ENCODE measurements at regions not wholly inside any gene's neighbourhood (a gene's known extent, or its start where the extent isn't known, plus 50 kb on each side); places are given as distances from the start of the nearest gene placed in this dataset.

DNA sequence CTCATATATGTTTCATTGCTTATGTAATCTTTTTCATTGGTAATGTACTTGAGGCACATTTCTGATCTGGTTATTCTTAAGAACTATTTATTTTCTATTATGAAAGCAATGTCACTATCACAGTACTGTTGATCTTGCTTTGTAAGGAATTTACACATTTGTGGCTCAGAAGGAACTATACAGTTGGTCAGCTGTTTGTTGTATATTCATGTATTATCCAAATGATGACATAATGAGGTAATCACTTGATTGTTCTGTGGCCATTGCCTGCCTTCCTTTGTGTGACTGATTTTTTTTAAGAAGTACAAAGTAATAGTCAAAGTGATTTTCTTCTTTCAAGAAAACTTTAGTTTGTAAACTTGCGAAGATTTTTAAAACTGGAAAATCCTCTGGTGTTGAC lies 399.9 kb downstream of the TMEM161B start:
- no peak for DNase-seq

DNA sequence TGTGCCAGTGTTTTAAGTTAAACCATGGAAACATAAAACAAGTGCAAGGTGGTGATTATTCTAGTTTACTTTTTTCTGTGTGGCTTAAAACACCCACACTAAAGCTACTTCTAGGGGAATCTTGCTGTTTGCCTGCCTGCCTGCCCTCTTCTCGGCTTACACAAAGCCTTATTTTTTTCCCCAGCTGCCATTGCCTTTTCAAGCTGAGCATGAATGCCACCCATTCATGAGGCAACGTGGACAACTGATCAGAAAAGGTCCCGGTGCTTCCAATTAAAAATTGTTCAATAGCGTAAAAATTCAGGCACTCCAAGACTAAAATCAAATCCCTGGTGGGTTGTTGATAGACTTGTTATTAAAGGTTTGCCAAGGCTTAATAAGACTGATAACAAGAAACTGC lies 401.4 kb downstream of the TMEM161B start:
- DNase-seq = no peak

DNA sequence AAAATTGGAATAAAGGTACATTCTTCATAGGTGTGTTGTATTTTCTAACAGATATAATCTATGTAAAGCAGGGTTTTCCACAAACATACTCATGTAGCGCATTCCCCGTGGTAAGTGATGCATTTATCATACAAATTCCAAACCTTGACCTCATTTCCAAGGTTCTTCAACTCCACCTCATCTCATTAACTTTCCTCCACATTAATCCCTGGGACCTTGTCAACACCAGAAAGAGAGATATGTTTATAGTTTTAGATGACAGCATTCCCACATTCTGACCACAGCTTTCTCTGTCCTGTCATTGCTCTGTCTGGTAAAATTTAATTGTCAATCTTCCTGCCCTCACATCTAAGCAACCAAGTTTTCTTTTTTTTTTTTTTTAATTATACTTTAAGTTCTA lies 415.1 kb downstream of the TMEM161B start:
- DNase-seq = no peak

GRCh38 chr5:87851603-87852002 lies 417.0 kb downstream of the TMEM161B start:
- no peak for DNase-seq

- DNase-seq = no peak
Measured at GRCh38 chr5:87850843-87851242, 417.8 kb downstream of the TMEM161B start.

DNA sequence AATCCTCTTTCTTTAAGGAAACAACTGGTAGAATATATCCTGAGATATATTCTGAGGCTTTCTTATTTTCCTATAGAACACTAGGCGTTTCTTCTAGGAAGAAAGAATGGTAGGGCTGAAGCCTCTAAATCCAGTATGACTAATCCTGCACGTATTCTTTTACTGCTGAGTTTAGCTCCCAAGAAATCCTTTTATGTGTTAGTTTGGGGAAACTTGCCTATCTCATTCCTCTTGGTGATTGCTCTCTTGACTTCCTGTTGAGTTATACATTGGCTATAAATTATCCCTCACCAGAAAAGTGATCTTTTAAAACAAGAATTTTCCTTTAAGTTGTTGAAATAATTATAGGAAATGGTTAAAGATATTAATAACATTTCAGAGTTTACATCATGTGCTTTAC lies 422.9 kb downstream of the TMEM161B start:
- DNase-seq = no peak

DNA sequence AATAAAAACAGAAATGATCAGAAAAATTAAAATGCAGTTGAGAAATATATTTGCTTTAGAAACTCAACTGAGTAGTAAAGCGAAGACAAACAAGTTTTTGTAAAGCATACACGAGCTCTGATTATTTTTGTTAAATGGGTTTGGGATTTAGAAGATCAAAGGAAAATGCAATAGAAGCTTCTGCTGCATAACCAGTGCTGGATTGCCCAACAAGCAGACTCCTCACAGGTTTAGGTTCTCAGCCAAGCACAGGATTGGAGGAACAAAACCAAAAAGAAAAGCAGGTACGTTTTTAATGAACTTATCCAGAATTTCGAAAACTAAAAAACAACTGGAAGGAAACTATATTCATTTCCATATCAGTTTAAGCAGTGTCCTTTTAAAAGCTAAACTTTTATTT lies 423.8 kb downstream of the TMEM161B start:
- DNase-seq = no peak

DNA sequence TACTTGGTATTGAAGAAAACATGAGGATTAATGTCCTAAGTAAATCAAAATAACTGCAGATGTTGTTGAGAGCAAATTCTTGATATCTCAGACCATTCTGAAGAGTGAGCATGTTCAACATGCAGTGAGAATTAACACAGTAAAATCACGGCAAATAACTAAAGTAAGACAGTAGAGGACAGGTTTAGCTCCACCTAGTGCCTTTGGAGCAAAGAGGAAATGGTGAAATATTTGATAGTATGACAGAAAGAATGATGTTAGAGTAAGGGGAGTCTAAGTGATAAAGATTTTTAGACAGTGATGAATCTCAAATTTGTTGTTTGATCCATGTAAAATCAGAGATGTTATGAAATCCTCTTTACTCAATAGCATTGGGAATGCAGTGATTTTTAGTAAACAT lies 424.2 kb downstream of the TMEM161B start:
- no peak for DNase-seq

- no peak for DNase-seq
Measured at GRCh38 chr5:87836696-87837095, 424.0 kb upstream of the CCNH start.

GRCh38 chr5:87831499-87831898 lies 418.8 kb upstream of the CCNH start:
- DNase-seq = no peak

DNA sequence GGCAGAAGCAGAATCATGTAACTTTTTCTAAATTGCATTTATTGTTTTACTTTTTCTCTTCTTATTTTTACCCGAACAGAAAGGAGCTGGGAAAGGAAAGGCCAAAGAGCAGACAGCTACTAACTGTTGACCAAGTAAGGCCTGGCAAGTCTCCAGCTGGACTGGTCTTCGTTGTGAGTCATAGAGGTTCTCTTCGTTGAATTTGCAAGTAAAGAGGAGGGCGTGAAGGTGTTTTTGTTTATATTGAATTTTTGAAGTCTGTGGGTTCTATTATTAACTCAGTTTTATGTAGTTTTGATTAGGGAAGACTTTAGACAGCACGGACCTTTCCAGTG lies 416.5 kb upstream of the CCNH start:
- DNase-seq = no peak

GRCh38 chr5:87828545-87829216 lies 416.0 kb upstream of the CCNH start:
- no peak for DNase-seq

DNA sequence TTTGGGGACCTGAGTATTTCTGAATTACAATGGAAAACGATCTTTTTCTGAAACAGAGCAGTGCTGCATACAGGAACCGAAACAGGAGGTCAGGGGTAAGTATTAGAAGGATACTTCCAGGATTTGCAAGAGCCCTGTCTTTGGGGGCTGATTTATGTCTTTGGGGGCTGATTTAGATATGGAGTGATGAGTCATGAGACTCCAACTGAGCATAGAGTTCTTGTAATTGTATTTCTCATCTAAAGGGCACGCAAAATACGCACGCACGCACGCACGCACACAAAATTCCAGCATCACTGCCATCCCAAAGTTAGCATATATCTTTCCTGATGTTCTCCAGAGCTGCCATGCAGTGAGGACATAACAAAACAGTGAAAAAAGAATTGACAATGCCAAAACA lies 414.8 kb upstream of the CCNH start:
- DNase-seq = no peak

- no peak for DNase-seq
Measured at GRCh38 chr5:87826507-87826906, 413.8 kb upstream of the CCNH start.

DNA sequence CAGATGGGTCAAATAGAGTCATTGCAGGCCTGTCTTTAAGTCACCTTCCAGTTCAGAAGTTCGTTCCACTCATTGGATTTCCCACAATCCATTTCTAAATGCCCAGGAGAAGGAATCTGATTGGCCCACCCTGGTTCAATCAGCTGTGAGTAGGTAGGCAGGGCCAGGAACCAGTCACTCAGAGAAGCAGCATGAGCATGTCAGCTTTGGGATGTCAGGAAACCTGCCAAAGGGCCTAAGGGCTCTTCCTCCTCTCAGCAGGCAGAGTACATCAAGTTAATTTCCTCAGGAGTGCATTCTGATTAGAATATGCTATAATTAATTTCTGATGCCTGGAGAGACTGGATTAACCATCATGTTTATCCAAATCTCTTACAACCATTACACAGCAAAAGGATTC lies 412.9 kb upstream of the CCNH start:
- DNase-seq = no peak

- no peak for DNase-seq
Measured at GRCh38 chr5:87807783-87808182, 395.1 kb upstream of the CCNH start.

- DNase-seq = no peak
Measured at GRCh38 chr5:87803352-87803751, 390.6 kb upstream of the CCNH start.

GRCh38 chr5:87791869-87792268 lies 379.1 kb upstream of the CCNH start:
- no peak for DNase-seq

DNA sequence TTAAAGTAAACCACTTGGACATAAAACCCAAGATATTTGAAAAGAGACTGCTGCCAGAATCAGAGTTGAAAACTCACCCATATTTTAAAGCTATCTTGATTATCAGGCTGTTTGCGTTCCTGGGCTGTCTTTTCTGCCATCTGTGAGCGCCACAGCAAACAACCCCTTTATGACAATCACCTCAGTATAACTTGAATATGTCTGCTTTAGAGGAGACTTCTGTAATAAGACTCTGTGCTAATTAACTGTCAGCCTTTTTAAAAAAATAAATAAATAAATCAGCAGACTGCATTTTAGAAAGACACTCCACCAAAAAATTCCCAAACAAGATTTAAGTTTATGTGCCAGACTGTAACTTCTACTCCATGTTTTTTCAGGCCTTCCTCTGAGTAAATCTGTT lies 375.7 kb upstream of the CCNH start:
- DNase-seq = no peak

DNA sequence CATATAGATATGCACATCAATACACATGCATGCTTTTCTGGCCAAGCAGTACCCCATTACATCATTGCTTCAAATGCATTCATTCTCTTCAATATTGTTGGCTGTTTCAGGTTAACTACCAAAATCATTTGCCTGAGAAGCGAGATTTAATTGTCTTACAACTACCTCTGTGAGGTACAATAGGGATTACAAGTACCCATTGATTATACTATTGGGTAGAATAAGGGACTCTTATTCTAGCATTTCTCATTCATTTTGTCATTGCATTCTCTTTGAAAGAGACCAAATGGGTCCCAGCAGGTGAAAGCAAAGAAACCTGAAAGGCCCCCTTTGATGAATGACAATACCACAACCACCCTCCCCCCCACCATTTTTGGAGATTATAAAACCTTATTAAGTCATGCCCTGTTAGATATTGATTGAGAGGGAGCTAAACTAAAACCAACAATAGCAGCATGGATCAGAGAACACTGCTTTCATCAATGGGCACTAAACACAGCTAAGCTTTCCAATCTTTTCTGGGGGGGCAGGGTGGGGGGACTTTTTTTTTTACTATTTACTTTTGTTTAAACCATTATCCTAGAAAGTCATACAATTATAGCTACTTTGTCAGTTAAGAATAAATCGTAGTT lies 375.0 kb upstream of the CCNH start:
- DNase-seq = no peak

GRCh38 chr5:87787086-87787485 lies 374.4 kb upstream of the CCNH start:
- DNase-seq = no peak

GRCh38 chr5:87786471-87786870 lies 373.7 kb upstream of the CCNH start:
- DNase-seq = no peak

GRCh38 chr5:87785554-87786335 lies 373.0 kb upstream of the CCNH start:
- no peak for DNase-seq

GRCh38 chr5:87784879-87785495 lies 372.3 kb upstream of the CCNH start:
- DNase-seq = no peak
